DND-41 (cell line): ENCODE measurements at regions not wholly inside any gene's neighbourhood (a gene's known extent, or its start where the extent isn't known, plus 50 kb on each side); places are given as distances from the start of the nearest gene placed in this dataset.

Source experiments
- ATAC-seq: fragments of 200-7000 bp; cut with Tn5 transposase; 3 replicates; pipeline ENCODE4 v1.9.1; 2021; ENCODE audit warnings: low read depth; ENCODE audit not compliant: insufficient read depth
- DNase-seq: peaks from one replicate; pipeline ENCODE4 v3.0.0-alpha.2; 2020
- H2AFZ ChIP-seq: 2 replicates; pipeline ENCODE4 v1.6.0; 2012; ENCODE audit warnings: low read depth, low read length
- H3K27ac ChIP-seq: 2 replicates; pipeline ENCODE4 v1.5.1; 2012; ENCODE audit warnings: low read length, inconsistent platforms
- H3K27me3 ChIP-seq: fragments of 200-600 bp; sonication (generic); 2 replicates; pipeline ENCODE4 v1.6.0; 2012; ENCODE audit warnings: low read length, mild to moderate bottlenecking, inconsistent platforms; ENCODE audit not compliant: insufficient read depth, poor library complexity
- H3K36me3 ChIP-seq: 2 replicates; pipeline ENCODE4 v1.5.1; 2012; ENCODE audit warnings: low read length, inconsistent platforms; ENCODE audit not compliant: insufficient read depth
- H3K4me1 ChIP-seq: 2 replicates; pipeline ENCODE4 v1.5.1; 2012; ENCODE audit warnings: mild to moderate bottlenecking, low read length; ENCODE audit not compliant: insufficient read depth
- H3K4me2 ChIP-seq: 2 replicates; pipeline ENCODE4 v1.6.0; 2012; ENCODE audit warnings: mild to moderate bottlenecking, moderate library complexity, low read length, inconsistent platforms; ENCODE audit not compliant: insufficient read depth
- H3K4me3 ChIP-seq, 2 experiments: fragments of 200-600 bp in 1 of 2; shearing (Covaris generic) in 1 of 2; 2 replicates each; pipeline ENCODE4 v1.5.1; 2012 to 2016; ENCODE audit warnings: inconsistent platforms in 2 of 2, low read length in 2 of 2, mild to moderate bottlenecking in 2 of 2, low read depth in 1 of 2, moderate library complexity in 1 of 2
- H3K79me2 ChIP-seq: 2 replicates; pipeline ENCODE4 v1.6.0; 2012; ENCODE audit warnings: low read length, inconsistent platforms; ENCODE audit not compliant: insufficient read depth
- H3K9ac ChIP-seq: 2 replicates; pipeline ENCODE4 v1.6.0; 2012; ENCODE audit warnings: low read depth, mild to moderate bottlenecking, inconsistent platforms, low read length, moderate library complexity
- H3K9me3 ChIP-seq: 2 replicates; pipeline ENCODE4 v1.5.1; 2012; ENCODE audit warnings: low read length, moderate library complexity, mild to moderate bottlenecking, inconsistent platforms; ENCODE audit not compliant: insufficient read depth, severe bottlenecking
- H4K20me1 ChIP-seq: 2 replicates; pipeline ENCODE4 v1.6.0; 2012; ENCODE audit warnings: low read length; ENCODE audit not compliant: insufficient read depth
- CTCF ChIP-seq: IDR thresholded peaks from 2 replicates; pipeline ENCODE4 v1.5.1; 2012; ENCODE audit warnings: borderline replicate concordance, low read length, moderate library complexity, mild to moderate bottlenecking; ENCODE audit not compliant: poor library complexity, severe bottlenecking; ENCODE audit errors: extremely low read depth
- EZH2 ChIP-seq: IDR thresholded peaks from 3 replicates; pipeline ENCODE4 v1.6.1; 2012; ENCODE audit warnings: borderline replicate concordance, low read depth, mild to moderate bottlenecking, moderate library complexity, low read length, inconsistent platforms; ENCODE audit not compliant: severe bottlenecking

DNA sequence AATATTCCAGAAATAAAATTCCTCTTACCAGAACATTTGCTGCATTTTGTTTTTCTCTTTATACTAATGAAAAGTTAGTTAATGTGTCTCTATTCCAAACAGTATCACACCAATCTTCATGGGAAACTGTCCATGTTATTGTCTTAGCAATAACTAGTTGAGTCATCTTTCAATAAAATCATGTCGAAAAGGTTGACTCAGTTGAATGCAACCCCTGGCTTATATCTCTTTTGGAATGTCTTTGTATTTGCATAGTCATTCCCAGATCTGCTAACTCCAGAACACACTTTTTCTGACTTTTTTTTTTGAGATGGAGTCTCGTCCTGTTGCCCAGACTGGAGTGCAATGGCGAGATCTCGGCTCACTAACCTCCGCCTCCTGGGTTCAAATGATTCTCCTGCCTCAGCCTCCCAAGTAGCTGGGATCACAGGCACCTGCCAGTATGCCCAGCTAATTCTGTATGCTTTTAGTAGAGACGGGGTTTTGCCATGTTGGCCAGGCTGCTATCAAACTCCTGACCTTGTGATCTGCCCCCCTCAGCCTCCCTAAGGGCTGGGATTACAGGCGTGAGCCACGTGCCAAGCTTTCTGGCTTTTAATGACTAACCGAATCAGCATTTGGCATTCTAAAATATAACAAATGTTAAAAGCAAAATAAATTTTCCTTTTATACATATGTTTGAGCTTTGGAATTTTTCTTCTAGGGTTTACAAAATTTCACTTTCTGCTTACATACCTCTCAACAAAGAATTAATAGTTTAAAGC is 133.2 kb upstream of the GULP1 start:
- H3K9ac ChIP-seq, result no peak overlapping the region
- no peak overlapping the region for H3K27ac ChIP-seq
- DNase-seq (no peak), ATAC-seq (no peak)
- no peaks in the 10 kb centered on the region for H3K79me2 ChIP-seq
- no peaks in the 10 kb centered on the region for H4K20me1 ChIP-seq
- H3K4me3 ChIP-seq, result no peak overlapping the region
- TF ChIP-seq EZH2 (no peak), CTCF (no peak)
- no peak overlapping the region for H2AFZ ChIP-seq
- no peaks in the 10 kb centered on the region for H3K9me3 ChIP-seq
- no peak overlapping the region for H3K4me2 ChIP-seq
- H3K4me1 ChIP-seq, result no peaks in the 10 kb centered on the region
- no peaks in the 10 kb centered on the region for H3K36me3 ChIP-seq
- no peaks in the 10 kb centered on the region for H3K27me3 ChIP-seq

DNA sequence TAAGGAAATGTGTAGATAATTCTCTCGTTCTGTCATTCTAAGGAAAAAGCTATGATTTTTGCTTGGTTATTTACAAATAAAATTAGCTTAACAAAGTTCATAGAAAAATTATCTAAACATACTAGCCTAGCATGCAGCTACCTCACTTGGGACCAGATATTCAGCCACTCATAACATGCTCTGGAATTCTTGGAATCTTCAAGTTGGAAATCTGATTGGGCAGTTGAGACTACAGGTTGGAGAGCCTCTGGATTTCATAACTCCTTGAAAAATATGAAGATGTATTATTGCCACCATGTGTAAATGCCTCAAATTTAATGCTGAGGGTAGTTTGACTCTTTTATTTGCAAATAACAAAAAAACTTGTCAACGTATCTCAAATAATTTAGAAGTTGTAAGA is 132.2 kb upstream of the GULP1 start:
- H3K27me3 ChIP-seq, result no peaks in the 10 kb centered on the region
- no peaks in the 10 kb centered on the region for H3K79me2 ChIP-seq
- TF ChIP-seq CTCF, result no peak
- no peak for TF ChIP-seq EZH2

GRCh38 chr2:188170356-188170755 is 121.3 kb upstream of the GULP1 start:
- H3K79me2 ChIP-seq, result no peaks in the 10 kb centered on the region
- DNase-seq (no peak), ATAC-seq (no peak)
- H3K27me3 ChIP-seq, result no peaks in the 10 kb centered on the region
- no peaks in the 10 kb centered on the region for H3K36me3 ChIP-seq
- H3K9ac ChIP-seq, result no peak overlapping the region
- no peak overlapping the region for H3K27ac ChIP-seq
- TF ChIP-seq CTCF (no peak), EZH2 (no peak)
- no peak overlapping the region for H3K4me2 ChIP-seq
- no peak overlapping the region for H2AFZ ChIP-seq
- no peaks in the 10 kb centered on the region for H4K20me1 ChIP-seq
- H3K9me3 ChIP-seq, result no peaks in the 10 kb centered on the region
- no peaks in the 10 kb centered on the region for H3K4me1 ChIP-seq
- H3K4me3 ChIP-seq, result no peak overlapping the region

More for the DNA sequence above, 132.2 kb upstream of the GULP1 start:
- H3K4me2 ChIP-seq, result no peak overlapping the region
- H3K9ac ChIP-seq, result no peak overlapping the region
- H3K36me3 ChIP-seq, result no peaks in the 10 kb centered on the region
- no peak for ATAC-seq
- no peak overlapping the region for H3K27ac ChIP-seq
- no peaks in the 10 kb centered on the region for H3K4me1 ChIP-seq
- no peaks in the 10 kb centered on the region for H3K9me3 ChIP-seq
- H3K4me3 ChIP-seq, result no peak overlapping the region
- DNase-seq, result no peak
- H4K20me1 ChIP-seq, result no peaks in the 10 kb centered on the region
- no peak overlapping the region for H2AFZ ChIP-seq

DNA sequence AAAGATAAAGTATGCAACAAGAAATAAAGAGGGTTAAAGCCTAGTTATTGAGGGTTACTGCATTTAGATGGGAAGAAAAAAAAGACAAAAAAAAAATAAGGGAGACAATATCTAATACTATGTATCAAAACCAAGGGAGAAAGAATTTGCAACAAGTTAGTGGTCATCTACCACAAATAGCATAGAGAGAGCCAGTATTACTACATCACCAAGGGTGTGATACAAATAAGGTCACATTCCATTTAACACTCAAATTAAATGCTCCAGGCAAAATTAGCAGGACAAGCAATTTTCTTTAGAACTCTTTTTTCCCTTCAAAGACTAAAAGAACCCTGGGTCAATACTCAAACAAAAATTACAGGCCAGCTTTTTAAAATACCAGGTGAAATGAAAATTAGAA is 115.1 kb upstream of the GULP1 start:
- TF ChIP-seq CTCF (no peak), EZH2 (no peak)
- ATAC-seq (no peak), DNase-seq (no peak)
- Histone ChIP-seq H2AFZ (no peak overlapping the region), H3K4me3 (no peak overlapping the region), H3K4me1 (no peaks in the 10 kb centered on the region), H3K9me3 (no peaks in the 10 kb centered on the region), H3K27ac (no peak overlapping the region), H4K20me1 (no peaks in the 10 kb centered on the region), H3K27me3 (no peaks in the 10 kb centered on the region), H3K79me2 (no peaks in the 10 kb centered on the region), H3K36me3 (no peaks in the 10 kb centered on the region), H3K4me2 (no peak overlapping the region), H3K9ac (no peak overlapping the region)
